SU-DHL-6 (cell line): ENCODE measurements at regions not wholly inside any gene's neighbourhood (a gene's known extent, or its start where the extent isn't known, plus 50 kb on each side); places are given as distances from the start of the nearest gene placed in this dataset.

Source experiments
- H2AFZ ChIP-seq: fragments of 200-600 bp; sonication (generic); 2 replicates; pipeline ENCODE4 v1.6.1; 2014; ENCODE audit warnings: low read depth, mild to moderate bottlenecking, moderate library complexity, mixed read lengths, antibody characterized with exemption, low read length; ENCODE audit not compliant: severe bottlenecking
- H3F3A ChIP-seq: fragments of 200-600 bp; shearing (Covaris generic); 2 replicates; pipeline ENCODE4 v1.6.0; 2016; ENCODE audit warnings: antibody characterized with exemption, mild to moderate bottlenecking; ENCODE audit not compliant: insufficient read depth
- H3K27ac ChIP-seq: fragments of 200-600 bp; sonication (generic); 2 replicates; pipeline ENCODE4 v1.5.1; 2016; ENCODE audit warnings: low read depth, mild to moderate bottlenecking, low read length, moderate library complexity, mixed read lengths
- H3K27me3 ChIP-seq: fragments of 200-600 bp; sonication (generic), shearing (Covaris generic); 2 replicates; pipeline ENCODE4 v1.6.0; 2014; ENCODE audit warnings: mild to moderate bottlenecking, low read length
- H3K36me3 ChIP-seq: fragments of 200-600 bp; sonication (generic); 2 replicates; pipeline ENCODE4 v1.6.1; 2014; ENCODE audit warnings: mild to moderate bottlenecking, low read length, mixed read lengths
- H3K4me2 ChIP-seq: fragments of 300-600, 200-600 bp; shearing (Covaris generic), sonication (generic); 2 replicates; pipeline ENCODE4 v1.6.0; 2014; ENCODE audit warnings: low read length, low read depth, mild to moderate bottlenecking; ENCODE audit not compliant: poor library complexity, severe bottlenecking
- H3K4me3 ChIP-seq: fragments of 200-600 bp; sonication (generic); 2 replicates; pipeline ENCODE4 v1.5.1; 2014; ENCODE audit warnings: antibody characterized with exemption, low read length, mild to moderate bottlenecking, mixed read lengths; ENCODE audit not compliant: insufficient read depth, poor library complexity, severe bottlenecking
- H3K79me2 ChIP-seq: fragments of 200-600 bp; sonication (generic); 2 replicates; pipeline ENCODE4 v1.6.1; 2014; ENCODE audit warnings: mild to moderate bottlenecking, low read length, moderate library complexity; ENCODE audit not compliant: insufficient read depth
- H3K9ac ChIP-seq: fragments of 200-600 bp; sonication (generic); 2 replicates; pipeline ENCODE4 v1.7.0; 2014; ENCODE audit warnings: mild to moderate bottlenecking, low read length
- H3K9me2 ChIP-seq: fragments of 200-600 bp; sonication (generic); replicated peaks from 2 replicates; pipeline ENCODE4 v1.6.1; 2014; ENCODE audit warnings: low read length; ENCODE audit not compliant: insufficient read depth
- H3K9me3 ChIP-seq: fragments of 200-600 bp; sonication (generic); 2 replicates; pipeline ENCODE4 v1.6.1; 2014; ENCODE audit warnings: low read length, mixed read lengths; ENCODE audit not compliant: insufficient read depth
- H4K20me1 ChIP-seq: fragments of 200-600 bp; sonication (generic); 2 replicates; pipeline ENCODE4 v1.6.1; 2014; ENCODE audit warnings: low read depth, mild to moderate bottlenecking, antibody characterized with exemption, low read length, moderate library complexity, mixed read lengths
- EZH2phosphoT487 ChIP-seq: fragments of 200-600 bp; sonication (generic), shearing (Covaris generic); conservative IDR thresholded peaks from 2 replicates; pipeline ENCODE4 v1.6.1; 2018; ENCODE audit warnings: mild to moderate bottlenecking, antibody characterized with exemption, low read length, moderate library complexity, mixed read lengths
- TF ChIP-seq, protein P1 (sequence below): fragments of 200-600 bp; sonication (generic); IDR thresholded peaks from one replicate; pipeline ENCODE4 v1.5.1; 2017; ENCODE audit warnings: antibody characterized with exemption, mild to moderate bottlenecking, low read length, moderate library complexity; ENCODE audit not compliant: insufficient read depth, poor library complexity, severe bottlenecking

DNA sequence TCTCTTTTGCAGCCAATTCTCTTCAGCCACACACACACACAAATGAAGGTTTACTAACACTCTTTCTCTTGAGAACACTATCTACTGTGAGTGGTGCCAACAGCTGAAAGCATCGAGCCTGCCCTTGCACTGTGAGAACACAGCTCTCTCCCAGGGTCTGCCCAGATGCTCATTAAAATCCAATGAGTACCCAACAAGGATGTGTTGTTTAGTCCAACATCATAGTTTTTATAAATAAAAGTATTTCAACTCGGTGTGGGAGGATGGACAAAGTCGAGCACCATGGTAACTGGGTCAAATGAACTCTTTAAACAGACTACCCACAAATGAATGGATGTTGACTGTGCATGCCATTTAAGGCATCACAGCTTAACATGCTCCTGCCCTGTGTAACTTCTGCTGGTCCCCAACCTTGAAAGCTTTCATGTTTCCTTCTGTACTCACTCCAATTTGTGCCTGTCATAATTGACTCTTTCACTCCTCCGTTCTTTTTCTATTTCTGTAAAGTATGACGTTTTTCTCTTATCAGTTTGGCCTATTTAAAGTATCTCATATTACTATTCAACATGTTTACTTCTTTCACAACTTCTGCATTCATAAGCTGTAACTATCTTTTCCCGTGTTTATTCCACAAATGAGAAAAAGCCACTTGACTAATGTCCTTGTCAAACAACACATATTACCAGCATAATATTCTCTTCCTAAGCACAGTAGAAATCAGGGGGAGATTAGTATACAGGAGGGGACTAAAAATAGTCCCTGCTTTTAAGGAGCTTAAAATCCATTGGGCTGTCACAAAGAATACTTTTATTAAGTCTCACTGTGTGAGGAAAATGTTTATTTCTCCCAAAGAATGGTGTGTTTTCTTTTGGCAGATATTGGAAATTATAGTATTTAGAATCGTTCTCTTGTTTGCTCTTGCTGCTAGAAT is 215.4 kb downstream of the RFPL4B start:
- H3K9ac ChIP-seq = no peak overlapping the region

DNA sequence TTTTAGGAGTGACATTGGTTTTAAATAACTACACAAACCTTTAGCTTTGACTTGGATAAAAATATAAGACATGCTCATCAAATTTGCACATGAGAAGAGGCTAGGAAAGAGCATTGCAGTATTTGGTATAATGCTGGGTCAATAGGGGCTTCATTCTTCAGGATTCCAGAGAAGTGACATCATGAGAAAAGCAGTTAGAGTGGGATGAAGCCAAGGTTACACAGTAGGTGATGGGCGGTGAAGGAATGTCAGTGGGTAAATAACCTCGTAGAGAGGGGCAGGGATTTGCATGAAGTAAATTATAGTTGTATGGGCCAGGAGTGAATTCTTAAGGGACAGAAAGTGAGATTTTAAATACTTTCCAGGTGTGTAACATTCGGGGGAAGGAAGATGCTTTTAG is 216.2 kb downstream of the RFPL4B start:
- TF ChIP-seq, protein P1, sequence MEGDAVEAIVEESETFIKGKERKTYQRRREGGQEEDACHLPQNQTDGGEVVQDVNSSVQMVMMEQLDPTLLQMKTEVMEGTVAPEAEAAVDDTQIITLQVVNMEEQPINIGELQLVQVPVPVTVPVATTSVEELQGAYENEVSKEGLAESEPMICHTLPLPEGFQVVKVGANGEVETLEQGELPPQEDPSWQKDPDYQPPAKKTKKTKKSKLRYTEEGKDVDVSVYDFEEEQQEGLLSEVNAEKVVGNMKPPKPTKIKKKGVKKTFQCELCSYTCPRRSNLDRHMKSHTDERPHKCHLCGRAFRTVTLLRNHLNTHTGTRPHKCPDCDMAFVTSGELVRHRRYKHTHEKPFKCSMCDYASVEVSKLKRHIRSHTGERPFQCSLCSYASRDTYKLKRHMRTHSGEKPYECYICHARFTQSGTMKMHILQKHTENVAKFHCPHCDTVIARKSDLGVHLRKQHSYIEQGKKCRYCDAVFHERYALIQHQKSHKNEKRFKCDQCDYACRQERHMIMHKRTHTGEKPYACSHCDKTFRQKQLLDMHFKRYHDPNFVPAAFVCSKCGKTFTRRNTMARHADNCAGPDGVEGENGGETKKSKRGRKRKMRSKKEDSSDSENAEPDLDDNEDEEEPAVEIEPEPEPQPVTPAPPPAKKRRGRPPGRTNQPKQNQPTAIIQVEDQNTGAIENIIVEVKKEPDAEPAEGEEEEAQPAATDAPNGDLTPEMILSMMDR = no peak
- TF ChIP-seq EZH2phosphoT487 = no peak
- no peak overlapping the region for H3K4me3 ChIP-seq
- H4K20me1 ChIP-seq = no peaks in the 10 kb centered on the region
- no peak overlapping the region for H3K9ac ChIP-seq
- H3K9me2 ChIP-seq = no peaks in the 10 kb centered on the region
- H3F3A ChIP-seq = no peaks in the 10 kb centered on the region
- no peaks in the 10 kb centered on the region for H3K27me3 ChIP-seq
- H2AFZ ChIP-seq = no peak overlapping the region
- H3K79me2 ChIP-seq = no peaks in the 10 kb centered on the region
- H3K4me2 ChIP-seq = no peak overlapping the region
- H3K36me3 ChIP-seq = no peaks in the 10 kb centered on the region
- H3K27ac ChIP-seq = no peak overlapping the region
- no peaks in the 10 kb centered on the region for H3K9me3 ChIP-seq

More for the DNA sequence above, 215.4 kb downstream of the RFPL4B start:
- no peak overlapping the region for H3K4me2 ChIP-seq
- H3F3A ChIP-seq = no peaks in the 10 kb centered on the region
- H3K9me3 ChIP-seq = no peaks in the 10 kb centered on the region
- TF ChIP-seq, protein P1 = no peak
- TF ChIP-seq EZH2phosphoT487 = no peak
- no peak overlapping the region for H3K27ac ChIP-seq
- no peaks in the 10 kb centered on the region for H3K36me3 ChIP-seq
- H3K9me2 ChIP-seq = no peaks in the 10 kb centered on the region
- H2AFZ ChIP-seq = no peak overlapping the region
- no peaks in the 10 kb centered on the region for H4K20me1 ChIP-seq
- H3K79me2 ChIP-seq = no peaks in the 10 kb centered on the region
- H3K4me3 ChIP-seq = no peak overlapping the region
- H3K27me3 ChIP-seq = no peaks in the 10 kb centered on the region

DNA sequence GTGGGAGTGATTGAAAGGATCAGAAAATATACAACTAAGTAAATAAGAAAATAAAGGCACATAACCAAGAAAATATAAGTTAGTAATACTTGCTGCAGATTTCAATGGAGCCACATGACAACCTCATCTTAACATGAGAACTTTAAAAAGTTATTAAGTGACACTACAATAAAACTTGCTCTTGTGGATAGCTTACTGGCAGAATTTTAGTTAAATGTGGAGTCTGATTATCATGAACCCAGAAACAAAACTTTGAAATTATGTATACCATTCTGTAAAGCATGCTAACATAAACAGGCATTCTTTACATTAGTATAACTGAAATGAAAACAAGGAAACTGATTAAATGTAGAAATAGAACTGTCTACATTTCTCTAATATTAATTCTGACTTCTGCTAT is 220.9 kb downstream of the RFPL4B start:
- no peaks in the 10 kb centered on the region for H3K9me3 ChIP-seq
- H3K27ac ChIP-seq = no peak overlapping the region
- H3K79me2 ChIP-seq = no peaks in the 10 kb centered on the region
- H3K4me3 ChIP-seq = no peak overlapping the region
- no peaks in the 10 kb centered on the region for H3K36me3 ChIP-seq
- H3K27me3 ChIP-seq = no peaks in the 10 kb centered on the region
- H2AFZ ChIP-seq = no peak overlapping the region
- no peak for TF ChIP-seq EZH2phosphoT487
- TF ChIP-seq, protein P1 = no peak
- no peaks in the 10 kb centered on the region for H3K9me2 ChIP-seq
- no peaks in the 10 kb centered on the region for H3F3A ChIP-seq
- no peak overlapping the region for H3K4me2 ChIP-seq
- H3K9ac ChIP-seq = no peak overlapping the region
- H4K20me1 ChIP-seq = no peaks in the 10 kb centered on the region
